Activated CD4-positive, alpha-beta T cell treated with anti-CD3 and anti-CD28 coated beads, Interleukin-2, Interleukin-6, amounts not matched to agents 100 ng/mL and 50 ng/mL, durations not matched to agents 16 hours and 8 hours (primary cell): ENCODE measurements at regions not wholly inside any gene's neighbourhood (a gene's known extent, or its start where the extent isn't known, plus 50 kb on each side); places are given as distances from the start of the nearest gene placed in this dataset.
"Not testable (repeated sequence)": the region's sequence is repeated elsewhere in the genome, so short reads cannot be mapped to it uniquely, and the experiment has no call there.

Experiments
- DNase-seq: peaks from one replicate; pipeline ENCODE4 v3.0.0-alpha.2; 2020

- not testable (repeated sequence) for DNase-seq
Observed at GRCh38 chr18:75712124-75712867, 284.8 kb upstream of the SMIM21 start.

GRCh38 chr18:75700561-75700960, 273.1 kb upstream of the SMIM21 start:
- DNase-seq, result no peak

GRCh38 chr18:75698861-75699260, 271.4 kb upstream of the SMIM21 start:
- no peak for DNase-seq

- no peak for DNase-seq
Observed at GRCh38 chr18:75697493-75697892, 270.0 kb upstream of the SMIM21 start.

- DNase-seq, result no peak
Observed at GRCh38 chr18:75696391-75696790, 268.9 kb upstream of the SMIM21 start.

GRCh38 chr18:75694292-75694691, 266.8 kb upstream of the SMIM21 start:
- DNase-seq, result no peak

- DNase-seq, result no peak
Observed at GRCh38 chr18:75691483-75691882, 264.0 kb upstream of the SMIM21 start.

GRCh38 chr18:75690283-75690682, 262.8 kb upstream of the SMIM21 start:
- DNase-seq, result not testable (repeated sequence)

GRCh38 chr18:75687626-75688025, 260.1 kb upstream of the SMIM21 start:
- DNase-seq, result no peak

- DNase-seq, result no peak
Observed at GRCh38 chr18:75683426-75683825, 255.9 kb upstream of the SMIM21 start.

GRCh38 chr18:75681538-75682115, 254.1 kb upstream of the SMIM21 start:
- no peak for DNase-seq

GRCh38 chr18:75679331-75679730, 251.8 kb upstream of the SMIM21 start:
- DNase-seq, result no peak

- no peak for DNase-seq
Observed at GRCh38 chr18:75678627-75679026, 251.1 kb upstream of the SMIM21 start.

GRCh38 chr18:75677696-75678455, 250.4 kb upstream of the SMIM21 start:
- DNase-seq, result no peak

GRCh38 chr18:75660932-75661331, 233.4 kb upstream of the SMIM21 start:
- DNase-seq, result no peak

GRCh38 chr18:75659535-75660023, 232.1 kb upstream of the SMIM21 start:
- no peak for DNase-seq

GRCh38 chr18:75658330-75658729, 230.8 kb upstream of the SMIM21 start:
- DNase-seq, result no peak

- DNase-seq, result no peak
Observed at GRCh38 chr18:75656563-75657247, 229.2 kb upstream of the SMIM21 start.

- DNase-seq, result no peak
Observed at GRCh38 chr18:75656035-75656434, 228.5 kb upstream of the SMIM21 start.

GRCh38 chr18:75654851-75655751, 227.6 kb upstream of the SMIM21 start:
- no peak for DNase-seq

- DNase-seq, result no peak
Observed at GRCh38 chr18:75654386-75654785, 226.9 kb upstream of the SMIM21 start.

GRCh38 chr18:75652528-75652927, 225.0 kb upstream of the SMIM21 start:
- no peak for DNase-seq
